ENCODE measurements at regions not wholly inside any gene's neighbourhood (a gene's known extent, or its start where the extent isn't known, plus 50 kb on each side); places are given as distances from the start of the nearest gene placed in this dataset.

DNA sequence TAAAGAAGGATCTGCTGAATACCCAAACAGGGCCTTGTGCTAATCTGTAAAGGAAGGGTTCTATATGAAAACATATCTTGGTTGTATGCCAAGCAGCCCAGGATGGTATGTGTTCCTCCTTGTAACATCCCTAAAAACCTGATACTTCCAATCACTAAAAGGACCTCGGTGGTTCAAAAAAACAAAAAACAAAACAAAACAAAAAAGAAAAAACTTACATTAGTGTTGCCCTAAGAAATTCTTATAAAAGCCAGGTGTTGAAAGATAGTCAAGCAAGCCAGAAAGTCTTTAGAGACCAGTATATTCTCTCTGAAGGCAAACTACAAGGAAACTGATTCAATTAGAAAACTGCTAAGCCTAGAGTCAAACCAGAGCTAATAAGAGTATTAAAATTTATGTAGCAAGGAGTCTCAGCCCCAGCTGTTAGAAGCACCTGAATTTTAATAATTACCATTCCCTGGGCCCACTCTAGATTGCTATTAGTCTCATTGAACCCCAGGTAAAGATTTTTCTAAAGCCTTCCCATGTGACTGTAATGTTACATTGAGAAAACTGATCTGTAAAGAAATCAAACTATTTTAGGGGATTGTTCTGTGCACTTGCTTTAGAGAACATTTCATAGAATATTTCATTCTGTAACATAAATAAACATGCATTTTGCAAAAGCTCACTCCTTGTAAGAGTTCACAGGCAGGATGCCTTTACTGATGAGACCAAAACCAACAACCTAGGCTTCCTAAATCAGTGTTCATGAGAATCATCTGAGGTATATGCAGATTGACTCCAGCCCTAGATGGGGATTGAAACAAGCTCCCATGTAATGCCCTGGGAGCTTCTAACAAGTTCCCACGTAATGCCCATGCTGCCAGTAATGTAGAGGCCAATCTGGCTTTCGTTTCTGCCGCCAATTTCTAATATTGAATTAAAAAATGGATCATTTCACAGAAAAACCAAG lies 95.2 kb upstream of the BTN3A2 start:
- TF ChIP-seq, protein P1, sequence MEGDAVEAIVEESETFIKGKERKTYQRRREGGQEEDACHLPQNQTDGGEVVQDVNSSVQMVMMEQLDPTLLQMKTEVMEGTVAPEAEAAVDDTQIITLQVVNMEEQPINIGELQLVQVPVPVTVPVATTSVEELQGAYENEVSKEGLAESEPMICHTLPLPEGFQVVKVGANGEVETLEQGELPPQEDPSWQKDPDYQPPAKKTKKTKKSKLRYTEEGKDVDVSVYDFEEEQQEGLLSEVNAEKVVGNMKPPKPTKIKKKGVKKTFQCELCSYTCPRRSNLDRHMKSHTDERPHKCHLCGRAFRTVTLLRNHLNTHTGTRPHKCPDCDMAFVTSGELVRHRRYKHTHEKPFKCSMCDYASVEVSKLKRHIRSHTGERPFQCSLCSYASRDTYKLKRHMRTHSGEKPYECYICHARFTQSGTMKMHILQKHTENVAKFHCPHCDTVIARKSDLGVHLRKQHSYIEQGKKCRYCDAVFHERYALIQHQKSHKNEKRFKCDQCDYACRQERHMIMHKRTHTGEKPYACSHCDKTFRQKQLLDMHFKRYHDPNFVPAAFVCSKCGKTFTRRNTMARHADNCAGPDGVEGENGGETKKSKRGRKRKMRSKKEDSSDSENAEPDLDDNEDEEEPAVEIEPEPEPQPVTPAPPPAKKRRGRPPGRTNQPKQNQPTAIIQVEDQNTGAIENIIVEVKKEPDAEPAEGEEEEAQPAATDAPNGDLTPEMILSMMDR (conservative IDR thresholded peaks at IDR 0.05) = no peak
- no peak for TF ChIP-seq EZH2 (IDR thresholded peaks at IDR 0.05; ENCODE audit: low read depth)
